GM18499 (cell line): ENCODE measurements at regions not wholly inside any gene's neighbourhood (a gene's known extent, or its start where the extent isn't known, plus 50 kb on each side); places are given as distances from the start of the nearest gene placed in this dataset.

ENCODE experiments used
- ATAC-seq: cut with Tn5 transposase; IDR thresholded peaks from one replicate; pipeline ENCODE4 v1.9.1; 2021; ENCODE audit warnings: moderate number of reproducible peaks; ENCODE audit not compliant: insufficient read depth, unreplicated experiment

DNA sequence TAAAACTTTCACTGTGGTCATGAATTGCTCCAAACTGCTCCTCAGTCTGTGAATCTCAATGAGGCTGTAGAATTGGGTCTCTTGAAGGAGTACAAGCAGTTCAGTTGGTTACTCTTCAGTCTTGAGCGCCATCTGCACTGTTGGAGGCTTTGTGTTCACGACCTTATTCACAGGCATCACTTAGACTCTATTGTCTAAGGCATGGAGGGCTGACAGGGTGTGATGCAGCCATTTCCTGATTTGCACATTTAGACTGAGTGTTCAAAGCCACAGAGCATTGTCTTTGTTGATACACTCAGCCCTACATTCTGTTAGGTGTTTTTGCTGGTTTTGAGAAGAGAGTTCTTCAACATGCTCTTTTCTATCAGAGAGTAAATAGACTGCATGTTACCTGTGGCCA, 355.9 kb upstream of the RIOK2 start:
- no peak for ATAC-seq

DNA sequence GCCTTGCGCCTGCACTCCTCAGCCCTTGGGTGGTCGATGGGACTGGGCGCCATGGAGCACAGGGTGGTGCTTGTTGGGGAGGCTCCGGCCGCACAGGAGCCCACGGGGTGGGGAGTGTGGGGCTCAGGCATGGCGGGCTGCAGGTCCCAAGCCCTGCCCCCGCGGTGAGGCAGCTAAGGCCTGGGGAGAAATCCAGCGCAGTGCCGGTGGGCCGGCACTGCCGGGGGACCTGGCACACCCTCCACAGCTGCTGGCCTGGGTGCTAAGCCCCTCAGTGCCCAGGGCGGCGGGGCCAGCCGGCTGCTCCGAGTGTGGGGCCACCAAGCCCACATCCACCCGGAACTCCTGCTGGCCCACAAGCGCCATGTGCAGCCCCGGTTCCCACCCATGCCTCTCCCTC, 358.8 kb upstream of the RIOK2 start:
- ATAC-seq: no peak

DNA sequence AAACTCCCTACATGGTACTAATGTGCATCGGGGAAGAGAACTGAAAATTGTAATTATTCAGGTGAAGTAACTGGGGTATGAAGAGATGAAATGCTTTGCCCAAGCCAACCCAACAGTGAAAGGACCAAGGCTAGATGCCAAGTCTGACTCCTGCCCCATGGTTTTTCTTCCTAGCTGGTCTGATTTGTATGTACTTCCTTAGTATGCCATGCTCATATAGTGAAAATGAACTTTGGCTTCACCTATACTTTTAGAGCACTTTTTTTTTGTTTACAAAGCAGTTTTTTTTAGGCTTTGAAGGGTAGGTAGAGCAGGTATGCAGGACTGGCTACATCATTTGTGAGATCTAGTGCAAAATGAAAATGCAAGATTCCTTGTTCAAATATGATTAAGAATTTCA, 359.4 kb upstream of the RIOK2 start:
- no peak for ATAC-seq

DNA sequence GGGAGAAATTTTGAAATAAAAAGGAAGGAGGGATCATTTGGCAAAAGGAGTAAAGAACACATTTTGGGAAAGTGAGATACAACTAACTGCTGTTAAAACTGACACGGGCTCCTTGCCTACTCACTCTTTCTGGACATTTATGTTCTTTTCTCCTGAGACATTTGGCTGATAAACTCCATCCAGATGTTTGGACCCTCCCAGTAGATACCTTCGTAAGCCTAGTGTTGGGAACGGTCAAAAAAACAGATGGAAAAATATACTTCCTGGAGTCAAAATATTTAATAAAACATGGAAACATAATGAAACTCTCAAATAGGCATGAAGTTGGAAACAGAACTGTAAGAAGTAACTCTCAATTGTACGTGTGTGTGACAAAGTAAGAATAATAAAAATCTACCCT, 360.1 kb upstream of the RIOK2 start:
- ATAC-seq: no peak

DNA sequence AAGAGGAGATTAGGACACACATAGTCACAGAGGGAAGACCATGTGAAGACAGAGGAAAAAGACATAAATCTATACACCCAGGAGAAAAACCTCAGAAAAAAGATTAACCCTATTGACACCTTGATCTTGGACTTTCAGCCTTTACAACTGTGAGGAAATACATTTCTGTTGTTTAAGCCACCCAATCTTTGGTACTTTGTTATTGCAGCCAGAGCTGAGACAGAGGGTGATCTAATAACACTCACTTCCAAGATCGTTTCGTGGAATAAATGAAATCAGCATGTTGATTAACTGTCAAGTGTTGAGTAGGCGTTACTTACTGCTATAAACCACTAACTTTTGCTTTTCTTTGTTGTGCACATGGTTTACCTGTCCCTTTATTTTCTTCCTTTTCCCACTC, 361.2 kb upstream of the RIOK2 start:
- ATAC-seq: no peak

DNA sequence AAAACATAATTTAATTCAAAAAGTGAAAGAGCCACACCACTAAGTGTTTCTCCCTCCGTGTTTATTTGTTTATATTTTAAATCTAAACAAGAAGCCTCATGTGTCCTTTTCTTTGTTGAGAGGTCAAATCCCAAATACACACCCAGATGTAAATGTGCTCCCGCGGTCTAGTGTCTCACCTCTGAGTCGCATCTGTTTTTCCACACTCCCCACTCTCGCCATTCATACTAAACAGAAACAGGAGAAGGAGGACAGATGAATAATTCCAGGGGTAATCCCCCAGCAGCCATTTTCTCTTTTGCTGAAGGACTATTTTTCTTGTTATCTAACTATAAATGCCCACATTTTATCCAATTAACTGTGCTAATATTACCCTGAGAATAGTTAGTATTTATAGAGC, 361.6 kb upstream of the RIOK2 start:
- no peak for ATAC-seq

DNA sequence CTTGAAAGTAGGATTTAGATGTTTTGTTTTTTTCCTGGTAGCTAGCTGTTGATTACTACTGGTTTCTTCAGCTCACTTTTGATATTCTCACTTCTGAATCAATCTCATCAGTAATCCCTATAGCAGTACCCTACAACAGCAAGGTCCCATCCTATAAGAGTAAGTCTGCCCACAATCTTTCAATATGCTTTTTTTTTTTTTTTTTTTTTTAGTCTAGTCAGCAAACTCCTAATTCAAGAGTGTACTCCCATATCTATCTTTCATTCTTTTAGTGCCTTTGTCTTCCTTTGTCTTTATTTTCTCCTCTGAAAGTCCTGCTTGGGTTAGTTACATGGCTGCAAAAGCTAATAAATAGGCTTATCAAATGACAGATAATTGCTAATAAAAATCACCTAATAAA, 362.4 kb upstream of the RIOK2 start:
- no peak for ATAC-seq

DNA sequence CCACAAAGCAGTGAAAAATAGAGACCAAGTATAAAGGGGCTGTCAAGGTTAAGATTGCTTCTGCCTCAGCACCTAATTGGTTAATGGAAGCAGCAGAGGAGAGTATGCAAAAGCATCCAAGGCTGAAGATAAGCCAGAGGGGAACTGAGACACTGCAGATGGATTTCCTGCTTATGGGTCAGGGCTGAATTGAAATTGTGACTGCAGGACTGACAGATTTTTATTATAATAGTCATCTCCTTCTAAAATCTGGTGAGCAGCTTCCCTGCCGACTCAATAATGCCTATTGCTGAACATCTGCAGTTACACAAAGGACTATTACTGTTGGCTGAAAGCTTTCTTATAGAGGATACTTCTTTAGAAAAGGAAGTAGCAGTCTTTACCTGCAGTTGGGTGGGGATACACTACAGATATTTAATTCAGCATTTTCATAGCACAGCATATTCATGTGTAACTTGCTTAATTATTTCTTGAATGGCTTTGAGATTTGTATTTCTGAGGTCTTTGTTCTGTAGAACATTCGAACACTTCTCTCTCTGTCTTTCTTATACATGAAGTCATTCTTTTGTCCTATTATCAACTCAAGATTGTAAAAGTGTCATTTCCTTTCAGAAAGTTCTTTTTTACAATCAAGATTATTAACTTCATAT, 363.0 kb upstream of the RIOK2 start:
- ATAC-seq: no peak

DNA sequence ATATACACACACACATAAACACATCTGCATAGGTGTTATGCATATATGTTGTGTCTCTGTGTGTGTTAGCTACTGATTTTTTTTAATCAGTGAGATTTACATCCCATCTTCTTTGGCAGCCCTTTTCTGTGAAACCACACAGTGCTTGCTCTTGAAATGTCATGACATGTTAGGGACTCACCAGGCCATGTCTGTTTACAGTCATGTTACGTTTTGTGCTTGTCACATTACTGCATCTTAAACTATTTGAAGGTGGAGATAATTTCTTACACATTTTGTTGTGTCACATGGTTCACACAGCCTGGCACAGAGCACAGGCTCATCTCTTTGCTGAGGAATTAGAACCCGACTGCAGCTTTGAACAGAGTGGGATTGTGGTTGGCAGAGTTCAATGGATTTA, 364.4 kb upstream of the RIOK2 start:
- no peak for ATAC-seq

DNA sequence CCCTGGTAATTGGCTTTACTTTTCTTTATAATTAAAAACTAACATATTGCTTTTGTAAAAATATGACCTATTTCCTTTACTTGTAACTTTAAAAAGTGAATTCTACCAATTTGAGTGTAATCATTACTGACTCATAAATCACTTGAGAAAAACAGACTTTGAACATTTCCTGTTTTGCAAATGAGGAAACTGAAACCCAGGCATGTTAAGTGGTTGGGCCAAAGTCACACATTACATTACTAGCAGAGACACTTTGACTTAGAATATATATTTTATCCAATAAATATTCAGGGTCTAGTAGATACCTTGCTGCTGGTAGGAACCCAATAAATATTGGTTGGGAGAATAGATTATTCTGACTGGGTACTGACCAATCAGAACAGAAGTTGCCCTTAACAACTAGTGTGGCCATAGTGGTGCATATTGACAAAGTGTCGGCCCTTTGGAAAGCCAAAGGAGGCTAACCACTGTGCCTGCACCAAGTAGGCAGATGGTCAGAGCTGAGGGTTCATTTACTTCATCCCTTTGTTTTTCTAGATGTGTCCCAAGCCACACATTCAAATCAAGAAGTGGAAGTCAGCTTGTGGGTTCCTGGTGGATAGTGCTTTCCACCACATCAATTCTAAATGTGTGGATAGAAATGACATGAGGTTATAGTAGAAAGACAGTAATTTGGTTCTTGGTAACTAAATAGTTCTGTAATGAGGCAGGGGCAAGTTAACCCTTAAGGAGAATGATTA, 365.1 kb upstream of the RIOK2 start:
- ATAC-seq: peak; percentile 75

DNA sequence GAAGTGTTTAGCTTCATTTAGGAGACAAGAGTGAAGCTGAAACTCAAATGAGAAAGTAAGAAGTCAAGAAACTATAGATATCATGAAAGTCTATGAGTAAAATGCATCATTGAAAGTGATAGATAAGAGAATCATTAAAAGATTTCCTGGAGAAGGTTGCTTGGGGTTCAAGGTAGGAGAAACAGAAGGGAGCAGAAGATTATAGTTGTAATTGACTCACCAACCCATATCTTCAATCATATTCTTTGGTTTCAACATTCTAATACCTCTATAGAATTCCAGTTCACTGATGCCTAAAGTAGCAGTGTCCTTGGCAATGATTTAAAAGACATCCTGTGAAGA, 365.7 kb upstream of the RIOK2 start:
- no peak for ATAC-seq

DNA sequence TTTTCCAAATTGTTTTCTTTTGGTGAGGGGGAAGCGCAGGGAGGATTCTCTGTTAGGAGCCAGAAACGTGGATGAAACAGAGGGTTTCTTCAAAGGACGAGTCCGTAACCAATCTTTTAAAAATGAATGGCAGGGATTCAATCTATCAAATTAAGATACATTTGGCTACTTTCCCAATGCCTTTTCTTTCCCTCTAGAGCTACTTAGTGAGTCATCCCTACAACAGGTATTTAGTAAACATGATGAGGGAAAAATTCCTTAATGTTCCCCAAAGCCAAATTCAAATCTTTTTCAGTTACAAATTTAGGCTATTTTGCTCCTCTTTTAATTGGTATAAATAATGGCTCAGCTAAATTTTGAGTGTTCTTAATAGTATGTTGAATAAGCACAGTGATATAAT, 366.4 kb upstream of the RIOK2 start:
- ATAC-seq: no peak

DNA sequence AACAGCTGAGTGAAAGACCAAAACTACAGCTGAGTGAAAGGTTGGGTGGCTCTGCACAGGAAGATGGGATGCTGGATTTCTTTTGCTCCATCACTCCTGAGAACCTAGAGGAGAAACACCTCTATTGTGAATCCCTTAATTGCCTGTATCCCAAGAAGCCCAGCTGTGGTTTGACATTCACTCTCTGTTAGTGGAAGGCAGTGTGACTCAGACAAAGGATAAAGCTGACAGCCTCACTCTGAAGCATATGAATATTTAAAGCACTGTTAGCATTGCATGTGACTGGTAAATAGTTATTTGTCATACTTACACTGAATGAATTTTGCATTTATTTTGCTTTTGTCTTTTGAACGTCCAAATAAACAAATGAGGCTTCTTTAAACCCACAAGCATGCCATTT, 367.1 kb upstream of the RIOK2 start:
- no peak for ATAC-seq

DNA sequence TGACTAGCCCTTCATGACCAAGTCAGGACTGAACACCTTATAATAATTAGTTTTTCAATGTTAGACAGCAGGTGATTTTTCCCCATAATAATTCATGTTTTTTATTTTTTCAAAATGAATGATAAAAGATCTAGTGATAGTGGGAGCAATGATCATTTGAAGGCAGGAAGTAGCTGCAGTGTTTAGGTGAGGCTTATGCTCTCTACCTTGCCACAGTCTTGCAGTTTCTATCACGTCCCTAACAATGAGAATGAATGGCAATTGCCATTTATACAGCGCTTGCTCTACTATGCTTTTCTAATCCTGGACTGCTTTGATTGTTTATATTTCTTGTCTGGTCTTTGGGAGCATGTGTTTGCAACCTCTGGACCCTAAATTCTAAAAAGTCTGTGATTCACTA, 367.8 kb upstream of the RIOK2 start:
- no peak for ATAC-seq

DNA sequence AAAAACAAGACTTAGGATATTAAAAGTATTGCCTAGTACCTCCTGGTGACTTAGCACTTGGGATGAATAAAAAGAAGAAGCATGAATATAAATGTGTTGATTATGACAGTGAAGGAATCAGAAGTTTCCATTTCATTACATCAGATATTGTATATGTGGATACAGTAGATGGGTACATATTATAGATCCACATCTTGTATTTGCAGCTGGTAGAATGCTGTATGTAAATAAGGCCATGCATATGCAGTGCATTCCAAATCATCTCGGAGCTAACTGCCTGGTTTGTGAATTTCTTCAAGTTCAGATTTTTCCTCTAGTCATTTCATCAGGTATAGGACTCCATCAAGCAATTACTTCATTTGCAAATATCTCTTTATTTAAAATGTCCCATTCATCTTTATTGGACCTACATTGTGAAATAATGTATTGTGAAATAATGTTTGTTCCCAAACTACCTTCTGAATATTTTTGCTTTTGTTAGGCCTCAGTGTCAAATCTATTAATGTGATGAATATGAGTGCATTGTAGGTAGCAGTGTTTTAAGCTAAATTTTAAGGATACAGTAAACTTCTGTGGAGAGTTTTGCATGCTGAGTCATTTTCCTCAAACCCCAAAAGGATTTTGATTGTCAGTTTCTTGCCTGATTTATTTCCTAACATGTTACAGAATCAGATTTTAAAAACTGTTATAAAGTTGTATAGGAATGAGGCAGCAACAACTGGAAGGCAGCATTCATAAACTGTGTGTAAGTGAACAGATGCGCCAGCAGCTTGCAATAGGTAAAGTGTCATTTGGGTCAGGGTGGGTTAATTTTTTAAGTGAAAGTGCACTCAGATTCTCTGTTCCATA, 370.8 kb upstream of the RIOK2 start:
- no peak for ATAC-seq

DNA sequence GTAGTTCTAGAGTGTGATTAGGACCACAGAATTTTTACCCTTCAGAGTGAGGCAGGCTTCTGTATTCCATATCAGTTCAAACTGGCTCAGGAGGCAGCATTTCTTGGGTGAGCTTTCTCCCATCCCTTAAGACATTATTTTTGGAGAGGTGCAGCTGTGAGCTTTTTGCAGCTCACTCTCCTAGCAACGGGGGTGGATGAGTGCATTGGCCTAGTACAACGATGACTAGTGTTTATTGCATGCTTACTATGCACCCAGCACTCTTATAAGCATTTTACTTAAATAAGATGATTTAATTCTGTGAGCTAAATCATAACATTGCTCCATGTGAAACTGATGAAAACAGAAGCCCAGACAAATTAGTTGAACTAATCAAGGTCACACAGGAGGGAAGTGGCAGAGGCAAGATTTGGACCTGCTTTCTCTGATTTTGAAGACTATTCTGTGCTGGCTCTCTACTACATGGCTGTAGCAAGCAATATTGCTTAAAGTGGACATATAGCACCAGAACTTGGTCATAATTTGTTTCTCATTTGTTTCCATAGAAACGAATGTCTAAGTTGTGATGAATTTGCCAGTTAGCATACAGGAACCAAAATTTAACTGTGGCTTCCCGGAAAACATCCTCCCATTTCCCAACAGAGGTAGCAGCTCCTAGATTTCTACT, 372.1 kb upstream of the RIOK2 start:
- no peak for ATAC-seq

DNA sequence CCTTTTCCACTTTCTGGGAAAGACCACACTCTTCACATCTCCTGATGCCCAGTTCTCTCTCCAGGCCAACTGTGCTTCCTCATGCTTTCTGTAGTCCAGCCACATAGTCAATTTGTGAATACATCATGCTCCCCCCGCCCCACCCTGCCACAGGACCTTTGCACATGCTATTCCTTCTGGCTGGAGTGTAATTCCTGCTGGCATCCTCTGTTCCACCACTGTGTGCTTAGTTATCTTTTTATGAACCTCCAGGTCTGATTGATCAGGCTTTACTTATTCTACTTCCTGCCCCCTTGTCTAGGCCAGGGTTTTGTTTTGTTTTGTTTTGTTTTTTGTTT, 372.6 kb upstream of the RIOK2 start:
- no peak for ATAC-seq

DNA sequence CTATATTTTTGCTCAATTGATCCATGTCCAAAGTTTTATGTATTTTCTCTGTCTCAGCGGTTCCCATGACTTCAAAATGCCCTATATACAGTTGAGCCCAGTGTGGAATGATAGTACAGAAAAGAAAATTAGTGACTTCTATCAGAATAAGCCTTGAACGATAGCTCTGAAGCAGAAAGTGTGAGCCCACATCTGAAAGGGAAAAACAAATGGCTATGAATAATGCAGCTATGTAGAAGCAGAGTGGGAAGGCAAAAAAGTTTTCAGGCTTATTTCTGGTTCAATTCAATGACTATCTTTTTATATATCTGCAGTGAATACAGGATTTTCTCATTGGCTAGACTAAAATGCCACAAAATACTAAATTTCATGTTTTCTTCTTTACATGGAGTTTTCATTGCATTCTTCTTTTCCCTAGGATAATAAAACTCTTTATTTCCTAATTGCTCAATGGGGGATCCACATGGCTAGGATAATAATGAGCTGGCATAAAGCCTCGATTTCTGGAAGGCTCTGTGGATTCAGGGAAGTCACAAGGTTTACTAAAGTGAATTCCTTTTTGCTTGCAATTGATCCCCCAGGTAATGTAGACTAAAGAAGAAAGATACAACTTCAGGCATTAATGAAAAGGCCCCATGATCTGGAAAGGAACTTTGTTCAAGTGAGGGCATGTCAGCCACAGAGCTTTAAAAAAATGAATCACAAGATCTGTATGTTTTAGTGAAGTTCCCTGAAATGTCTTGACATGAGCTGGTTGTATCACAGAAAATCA, 377.0 kb upstream of the RIOK2 start:
- ATAC-seq: no peak

DNA sequence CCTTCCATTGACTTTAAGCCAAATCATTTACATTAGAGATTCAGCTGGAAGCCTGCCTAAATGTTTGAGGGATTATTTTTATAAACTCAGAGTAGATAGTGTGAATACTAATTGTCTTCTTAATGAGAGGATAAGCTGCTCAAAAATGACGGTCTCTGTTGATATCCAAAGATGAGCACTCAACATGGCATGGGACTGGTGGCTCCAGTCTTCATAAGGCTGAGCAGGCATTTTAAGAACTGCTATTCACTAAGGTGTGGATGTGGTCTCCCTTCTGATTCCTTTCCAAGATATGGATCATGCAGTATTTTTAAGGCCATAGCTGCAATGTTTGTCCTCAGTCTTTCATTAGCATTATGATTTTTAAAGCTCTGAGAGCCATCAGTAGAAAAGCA, 377.5 kb upstream of the RIOK2 start:
- no peak for ATAC-seq

DNA sequence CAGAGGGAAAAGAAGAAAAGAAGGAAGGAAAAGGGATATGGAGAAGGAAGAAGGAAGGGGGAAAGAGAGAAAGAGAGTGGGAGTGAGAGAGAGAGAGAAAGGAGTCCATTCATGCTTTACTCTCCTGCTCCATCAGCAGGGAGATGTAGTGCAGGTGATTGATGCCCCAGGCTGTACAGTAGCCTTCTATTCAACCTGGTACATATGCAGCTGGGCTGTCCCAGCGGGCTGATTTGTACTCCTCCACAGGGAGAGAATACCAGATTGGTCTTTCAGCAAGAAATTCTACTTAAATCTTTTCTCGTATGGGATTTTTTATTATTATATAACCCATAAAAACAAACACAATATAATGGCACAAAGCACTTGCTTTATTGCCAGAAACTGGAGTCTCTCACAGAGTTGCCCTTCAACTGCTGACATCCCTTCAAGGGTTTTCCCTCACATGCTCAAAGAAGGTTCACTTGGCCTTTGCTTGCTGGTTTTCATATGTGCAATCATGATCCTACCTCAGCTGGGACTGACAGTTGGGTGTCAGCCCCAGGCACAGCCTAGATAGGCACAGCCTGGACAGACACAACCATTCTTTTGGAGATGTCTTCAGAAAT, 380.1 kb upstream of the RIOK2 start:
- no peak for ATAC-seq
